MV-4-11 (cell line): ENCODE measurements at regions not wholly inside any gene's neighbourhood (a gene's known extent, or its start where the extent isn't known, plus 50 kb on each side); places are given as distances from the start of the nearest gene placed in this dataset.

Source experiments
- DNase-seq: peaks from one replicate; lab custom pipeline; 2025; lab: John Stamatoyannopoulos, UW

DNA sequence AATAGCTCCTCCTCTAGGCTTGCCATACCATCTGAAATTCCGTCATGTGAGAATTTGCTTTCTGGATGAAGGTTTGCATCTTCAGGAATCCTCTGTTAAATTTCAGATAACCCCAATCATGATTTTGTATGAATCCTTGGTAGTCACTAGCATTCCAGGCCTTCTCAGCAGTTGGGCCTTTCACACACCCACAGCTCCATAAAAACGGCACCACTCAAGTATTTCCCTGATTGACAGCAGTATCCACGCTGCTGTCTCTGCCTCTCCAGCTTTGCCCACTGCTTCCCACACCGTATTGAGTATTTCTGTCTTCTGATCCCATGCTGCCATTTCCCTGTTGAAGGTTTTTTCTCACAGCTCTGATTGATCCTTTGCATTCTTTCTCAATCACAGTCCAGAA, 208.7 kb upstream of the NCAM1 start:
- DNase-seq, result no peak

GRCh38 chr11:112753706-112754105, 207.5 kb upstream of the NCAM1 start:
- no peak for DNase-seq

GRCh38 chr11:112759418-112759817, 201.8 kb upstream of the NCAM1 start:
- DNase-seq, result no peak

DNA sequence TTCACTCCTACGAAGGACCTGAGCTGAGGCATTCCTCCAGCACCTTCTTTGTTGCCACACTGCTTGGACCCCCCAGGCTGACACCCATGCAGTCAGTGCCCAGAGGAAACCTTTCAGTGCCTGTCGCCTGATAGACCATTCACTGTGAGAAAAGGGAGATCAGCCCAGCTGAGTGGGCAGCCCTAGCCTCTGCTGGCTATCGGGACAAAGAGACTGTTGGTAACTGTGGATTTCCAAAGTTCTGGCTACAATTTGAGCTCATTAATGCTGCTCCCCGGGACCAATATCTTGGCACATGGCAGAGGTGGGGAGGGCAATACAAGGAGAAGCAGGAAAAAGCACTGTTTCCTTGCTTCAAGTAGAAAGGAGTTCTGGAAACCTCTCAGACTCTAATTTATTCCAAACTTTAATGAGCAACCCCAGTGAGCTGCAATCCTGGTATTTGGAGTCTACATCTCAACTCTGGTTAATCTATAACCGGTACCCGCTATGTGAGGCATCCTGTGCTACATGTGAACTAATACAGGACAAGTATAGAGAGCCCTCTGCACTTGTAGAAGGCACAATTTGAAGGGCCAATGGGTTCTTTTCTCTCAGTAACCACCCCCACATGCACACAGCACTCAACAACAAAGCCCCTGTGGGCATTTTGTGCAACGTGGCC, 200.7 kb upstream of the NCAM1 start:
- no peak for DNase-seq

- DNase-seq, result no peak
Measured at GRCh38 chr11:112761911-112762706, 199.1 kb upstream of the NCAM1 start.

GRCh38 chr11:112762707-112763090, 198.5 kb upstream of the NCAM1 start:
- DNase-seq, result no peak

GRCh38 chr11:112765337-112765736, 195.9 kb upstream of the NCAM1 start:
- no peak for DNase-seq

- DNase-seq, result no peak
Measured at GRCh38 chr11:112769170-112769569, 192.1 kb upstream of the NCAM1 start.

DNA sequence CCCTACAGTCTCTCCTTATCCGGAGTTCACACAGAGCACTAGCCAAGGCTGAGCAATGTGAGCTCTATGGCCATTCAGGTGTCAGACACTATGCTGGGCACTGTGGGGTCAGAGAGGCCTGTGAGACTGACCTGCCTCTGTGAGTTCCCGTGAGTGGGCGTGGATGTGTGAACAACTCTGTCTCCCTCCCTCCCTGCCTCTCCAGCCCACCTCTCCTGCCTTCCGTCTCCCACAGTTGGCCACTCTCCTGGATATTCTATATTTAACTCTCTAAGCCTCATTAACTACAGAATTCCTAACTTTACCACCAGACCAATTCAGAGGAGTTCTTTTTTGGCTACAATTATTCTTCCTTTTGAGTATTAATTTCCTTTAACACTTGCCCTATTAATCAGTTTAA, 191.6 kb upstream of the NCAM1 start:
- no peak for DNase-seq

DNA sequence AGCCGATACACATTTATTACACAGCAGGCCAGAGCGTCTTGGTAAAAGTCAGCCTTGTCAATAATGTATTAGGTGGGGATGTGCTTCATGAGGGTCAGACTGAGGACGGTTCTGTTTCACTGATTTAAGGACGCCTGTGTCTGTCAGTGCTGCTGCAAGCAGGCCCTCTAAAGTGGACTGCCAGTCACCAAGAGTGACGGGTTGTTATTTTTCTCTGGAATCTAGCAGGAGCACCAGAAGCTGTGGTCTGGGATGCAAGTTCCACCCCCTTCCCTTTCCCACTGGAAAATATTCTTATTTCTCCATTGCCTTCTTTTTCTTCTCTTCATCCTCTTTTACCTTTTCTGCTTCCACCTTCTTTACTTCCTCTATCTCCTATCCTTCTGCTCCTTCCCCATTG, 191.2 kb upstream of the NCAM1 start:
- no peak for DNase-seq

GRCh38 chr11:112770487-112770886, 190.7 kb upstream of the NCAM1 start:
- no peak for DNase-seq

DNA sequence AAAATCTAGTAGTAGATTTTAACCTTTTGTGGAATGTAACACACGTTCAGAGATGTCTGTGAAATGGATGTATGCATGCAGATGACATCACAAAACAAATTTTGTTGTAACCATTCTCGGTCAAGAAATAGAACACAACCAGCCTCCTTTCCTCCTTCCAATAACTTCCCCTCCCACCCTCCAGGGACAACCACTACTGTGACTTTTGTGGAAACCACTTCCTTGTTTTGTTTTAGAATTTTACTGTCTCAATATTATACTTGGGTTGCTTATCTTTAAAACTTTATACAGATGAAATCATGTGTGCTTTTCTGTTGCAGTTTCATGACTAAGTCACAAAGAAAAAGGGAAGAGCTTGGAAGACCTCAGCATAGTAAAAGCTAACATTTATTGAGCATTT, 189.4 kb upstream of the NCAM1 start:
- peak; percentile 80 for DNase-seq

DNA sequence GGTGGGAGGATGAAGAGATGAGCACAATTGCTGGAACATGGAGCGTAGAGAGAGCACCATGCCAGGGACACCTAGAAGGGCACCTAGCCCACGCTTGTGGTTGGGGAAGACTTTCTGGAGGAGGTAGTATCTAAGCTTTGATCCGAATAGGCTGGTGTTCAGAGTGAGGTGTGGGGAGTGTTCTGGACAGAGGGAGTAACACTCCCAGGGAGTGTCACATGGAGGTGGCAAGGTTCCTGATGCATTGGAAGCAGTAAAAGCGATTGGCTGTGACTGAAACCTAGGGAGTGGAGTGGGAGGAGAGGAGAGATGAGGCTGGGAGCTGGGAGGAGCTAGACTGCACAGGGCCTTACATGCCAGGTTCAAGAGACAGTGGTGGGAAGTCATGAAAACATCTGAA, 188.0 kb upstream of the NCAM1 start:
- DNase-seq, result no peak

DNA sequence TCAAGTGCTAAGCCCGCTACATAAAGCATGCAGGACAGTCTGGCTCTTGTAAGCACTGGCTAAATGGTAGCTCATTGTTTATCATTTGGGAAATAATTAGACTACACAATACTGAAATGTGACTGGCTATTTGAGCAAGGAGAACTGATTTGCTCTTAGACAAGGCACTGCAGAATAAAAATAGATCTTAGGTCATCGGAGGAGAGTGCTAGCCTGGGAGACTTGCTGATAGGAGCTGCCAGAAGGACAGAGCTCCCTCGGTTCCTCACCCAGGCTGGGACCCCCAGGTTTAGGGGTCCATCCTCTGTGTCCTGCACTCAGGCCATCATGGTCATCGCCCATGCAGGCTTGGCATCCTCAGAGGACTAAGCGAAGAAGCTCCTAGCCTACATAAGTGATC, 184.4 kb upstream of the NCAM1 start:
- DNase-seq, result no peak

GRCh38 chr11:112777283-112777751, 183.9 kb upstream of the NCAM1 start:
- no peak for DNase-seq

DNA sequence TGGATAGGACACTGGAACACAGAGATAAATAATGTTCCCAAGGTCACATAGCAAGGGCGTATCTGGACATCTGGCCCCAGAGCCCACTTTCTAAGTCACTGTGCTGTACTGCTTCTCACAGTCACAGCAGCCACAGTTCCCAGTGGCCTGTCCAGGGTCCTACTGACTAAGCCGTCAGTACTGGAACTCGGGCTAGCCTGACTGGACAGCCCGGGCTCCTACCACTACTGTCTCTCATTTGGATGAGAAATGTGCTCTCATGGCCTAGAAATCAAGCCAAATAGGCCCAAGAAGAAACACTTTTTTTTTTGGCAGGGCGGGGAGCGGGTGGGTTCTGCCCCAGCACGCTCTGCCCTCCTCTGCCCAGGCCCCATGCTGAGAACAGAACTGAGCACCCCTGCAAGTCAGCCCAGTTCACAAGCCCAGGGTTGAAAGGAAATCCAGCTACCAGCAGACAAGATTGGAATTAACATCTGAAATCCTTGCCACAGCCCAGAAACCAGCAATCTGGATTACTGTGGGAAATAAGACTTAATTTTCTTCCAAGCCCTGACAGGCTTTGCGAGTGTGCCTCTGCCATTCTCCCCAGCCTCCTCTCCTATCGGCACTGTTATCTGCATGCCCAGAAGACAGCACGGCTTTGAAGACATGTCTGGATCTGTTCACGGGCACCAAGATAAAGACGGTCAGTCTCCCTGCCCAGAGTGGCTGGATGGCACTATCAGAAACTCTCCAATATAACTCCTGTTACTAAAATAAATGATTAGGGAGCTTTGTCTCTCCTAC, 182.9 kb upstream of the NCAM1 start:
- DNase-seq, result no peak

DNA sequence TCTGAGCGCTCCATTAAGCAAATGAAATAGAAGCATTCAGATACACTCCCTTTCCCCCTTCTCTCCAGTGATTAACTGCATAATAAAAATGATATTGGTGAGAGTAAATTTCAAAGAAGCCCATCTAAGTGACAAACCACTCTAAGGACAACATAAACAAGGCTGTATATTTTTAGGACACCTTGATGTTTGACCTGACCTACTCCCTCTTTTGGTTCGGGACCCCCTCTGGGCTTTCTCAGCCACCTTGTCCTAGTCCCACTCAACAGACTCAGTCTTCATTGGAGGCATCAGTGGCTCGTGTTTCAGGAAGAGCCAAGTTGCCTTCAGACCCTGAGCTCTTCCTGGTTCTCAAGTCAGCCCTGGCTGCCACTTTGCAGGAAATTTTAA, 182.3 kb upstream of the NCAM1 start:
- DNase-seq, result no peak

DNA sequence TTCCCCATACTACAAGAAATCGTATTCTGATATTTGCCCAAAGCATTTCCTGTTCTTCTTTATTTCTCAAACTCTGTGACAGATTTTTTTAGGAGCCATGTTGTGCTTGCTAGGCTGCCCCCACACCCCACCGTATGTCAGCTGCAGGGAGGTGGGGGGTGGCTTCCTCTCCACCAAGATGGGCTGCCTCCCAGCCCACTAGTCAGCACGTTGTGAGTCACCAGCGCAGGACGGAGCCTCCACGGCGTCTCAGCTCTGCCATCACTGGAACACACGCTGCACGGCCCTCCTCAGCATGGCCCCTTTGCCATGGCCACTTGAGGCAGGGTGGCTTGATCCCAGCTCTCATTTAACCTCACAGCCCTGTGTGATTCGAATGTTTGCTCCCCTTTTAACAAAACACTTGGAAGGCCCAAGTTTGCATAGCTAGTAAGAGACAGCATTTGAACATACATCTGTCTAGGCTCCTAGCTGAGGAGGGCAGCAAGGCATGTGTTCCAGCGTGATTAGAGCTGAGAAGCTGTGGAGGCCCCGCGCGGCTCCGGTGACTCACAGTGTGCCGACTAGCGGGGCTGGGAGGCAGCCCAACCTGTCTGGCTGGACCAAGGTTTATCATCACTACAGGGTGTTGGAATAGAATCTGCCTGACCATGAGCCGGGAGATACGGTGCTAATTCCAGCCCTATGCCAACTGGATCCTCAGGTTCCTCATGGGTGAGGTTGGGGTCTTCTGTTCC, 180.7 kb upstream of the NCAM1 start:
- no peak for DNase-seq

DNA sequence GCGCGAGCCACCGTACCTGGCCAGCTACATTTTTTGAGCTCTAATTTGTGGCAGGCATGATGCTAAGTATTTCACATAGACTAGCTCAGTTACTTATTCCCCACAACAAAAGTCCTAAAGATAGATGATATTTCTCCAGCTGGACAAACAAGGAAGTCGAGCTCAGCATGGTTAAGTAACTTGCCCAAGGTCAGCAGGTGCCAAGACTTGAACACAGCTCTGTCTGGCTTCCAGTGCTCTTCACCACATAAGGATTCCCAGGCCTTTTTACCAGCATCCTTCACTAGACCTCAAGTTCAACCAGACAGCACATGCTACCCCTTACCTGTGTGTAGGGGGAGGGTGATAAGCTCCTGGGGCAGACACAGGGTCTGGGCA, 177.3 kb upstream of the NCAM1 start:
- DNase-seq, result no peak

- DNase-seq, result no peak
Measured at GRCh38 chr11:112784323-112785073, 176.7 kb upstream of the NCAM1 start.

DNA sequence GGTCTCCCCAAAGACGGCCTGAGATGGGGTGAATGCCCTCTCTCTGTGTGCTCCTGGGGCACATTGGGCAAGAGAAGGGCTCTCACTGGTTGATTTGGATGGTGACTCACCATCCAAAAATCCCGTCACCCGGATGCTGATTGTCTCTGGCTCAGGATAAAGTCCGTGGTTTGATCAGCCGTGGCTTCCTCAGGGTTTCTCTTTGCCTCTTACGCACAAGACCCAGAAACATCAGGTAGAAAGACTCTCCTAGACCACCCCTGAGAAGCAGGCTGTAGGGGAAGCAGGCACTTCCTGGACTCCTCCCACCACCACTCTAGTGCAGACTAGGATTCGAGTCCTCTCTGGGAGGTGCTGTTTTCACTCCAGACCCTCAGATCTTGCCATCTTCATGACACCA, 176.1 kb upstream of the NCAM1 start:
- DNase-seq, result no peak

DNA sequence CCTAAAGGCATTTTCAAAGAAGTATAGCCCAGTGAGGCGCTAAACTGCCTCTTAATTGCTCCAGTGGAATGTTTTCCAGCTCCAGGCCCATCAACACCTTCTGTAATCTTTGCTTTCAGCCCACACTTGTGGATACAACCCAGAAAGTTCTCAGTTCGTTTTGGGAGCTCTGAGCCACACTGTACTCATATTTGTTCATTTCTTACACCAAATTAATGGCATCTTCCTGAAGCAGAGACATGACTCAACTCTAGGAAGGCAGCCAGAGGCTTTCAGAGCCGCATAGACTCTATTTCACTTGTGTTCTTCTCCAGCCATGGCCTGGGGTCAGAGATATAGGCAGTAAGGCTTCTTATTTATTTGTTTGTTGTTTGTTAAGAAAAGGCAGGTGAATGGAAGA, 175.5 kb upstream of the NCAM1 start:
- no peak for DNase-seq
